ENCODE measurements at regions not wholly inside any gene's neighbourhood (a gene's known extent, or its start where the extent isn't known, plus 50 kb on each side); places are given as distances from the start of the nearest gene placed in this dataset.
A peak's percentile ranks its signal among the peaks of the same experiment; 100 is the strongest.

GRCh38 chr11:42462558-42463310, 849.1 kb upstream of the API5 start:
- TF ChIP-seq CTCF (conservative IDR thresholded peaks at IDR 0.05): no peak
- no peak for DNase-seq (ENCODE audit: extremely low spot score, unreplicated experiment)
- no peaks in the 10 kb centered on the region for H3K36me3 Mint-ChIP-seq
- H3K9me3 Mint-ChIP-seq: no peaks in the 10 kb centered on the region
- no peaks in the 10 kb centered on the region for H3K27me3 Mint-ChIP-seq
- H3K27ac Mint-ChIP-seq: no peak overlapping the region
- H3K4me3 Mint-ChIP-seq: no peak overlapping the region
- H3K4me1 Mint-ChIP-seq (ENCODE audit: unreplicated experiment): no peaks in the 10 kb centered on the region

- H3K27ac Mint-ChIP-seq: no peak overlapping the region
- DNase-seq (ENCODE audit: extremely low spot score, unreplicated experiment): no peak
- no peak for TF ChIP-seq CTCF (conservative IDR thresholded peaks at IDR 0.05)
- H3K4me1 Mint-ChIP-seq (ENCODE audit: unreplicated experiment): no peaks in the 10 kb centered on the region
- H3K4me3 Mint-ChIP-seq: no peak overlapping the region
- no peaks in the 10 kb centered on the region for H3K9me3 Mint-ChIP-seq
- H3K36me3 Mint-ChIP-seq: no peaks in the 10 kb centered on the region
- H3K27me3 Mint-ChIP-seq: no peaks in the 10 kb centered on the region
These were observed 846.2 kb upstream of the API5 start for GRCh38 chr11:42465623-42466022.

- DNase-seq (ENCODE audit: extremely low spot score, unreplicated experiment): no peak
- TF ChIP-seq CTCF (conservative IDR thresholded peaks at IDR 0.05): no peak
- H3K4me1 Mint-ChIP-seq (ENCODE audit: unreplicated experiment): no peaks in the 10 kb centered on the region
These were observed 838.7 kb upstream of the API5 start for GRCh38 chr11:42473106-42473505.

GRCh38 chr11:42482822-42483221, 829.0 kb upstream of the API5 start:
- Mint-ChIP-seq H3K4me1 (ENCODE audit: unreplicated experiment) (no peaks in the 10 kb centered on the region), H3K27ac (no peak overlapping the region), H3K9me3 (peaks cover 33% of the 10 kb centered on the region), H3K36me3 (no peaks in the 10 kb centered on the region), H3K4me3 (no peak overlapping the region), H3K27me3 (no peaks in the 10 kb centered on the region)
- TF ChIP-seq CTCF (conservative IDR thresholded peaks at IDR 0.05): no peak
- DNase-seq (ENCODE audit: extremely low spot score, unreplicated experiment): no peak

More at GRCh38 chr11:42473106-42473505, 838.7 kb upstream of the API5 start:
- Mint-ChIP-seq H3K9me3 (no peaks in the 10 kb centered on the region), H3K4me3 (no peak overlapping the region), H3K27me3 (no peaks in the 10 kb centered on the region), H3K27ac (peak overlapping the region; percentile 5), H3K36me3 (no peaks in the 10 kb centered on the region)

- Mint-ChIP-seq H3K9me3 (peaks cover 11% of the 10 kb centered on the region), H3K4me3 (no peak overlapping the region), H3K36me3 (no peaks in the 10 kb centered on the region), H3K27me3 (no peaks in the 10 kb centered on the region), H3K27ac (no peak overlapping the region), H3K4me1 (ENCODE audit: unreplicated experiment) (no peaks in the 10 kb centered on the region)
- no peak for TF ChIP-seq CTCF (conservative IDR thresholded peaks at IDR 0.05)
- no peak for DNase-seq (ENCODE audit: extremely low spot score, unreplicated experiment)
These were observed 821.3 kb upstream of the API5 start for GRCh38 chr11:42490506-42490905.
